ENCODE measurements at regions not wholly inside any gene's neighbourhood (a gene's known extent, or its start where the extent isn't known, plus 50 kb on each side); places are given as distances from the start of the nearest gene placed in this dataset.

DNA sequence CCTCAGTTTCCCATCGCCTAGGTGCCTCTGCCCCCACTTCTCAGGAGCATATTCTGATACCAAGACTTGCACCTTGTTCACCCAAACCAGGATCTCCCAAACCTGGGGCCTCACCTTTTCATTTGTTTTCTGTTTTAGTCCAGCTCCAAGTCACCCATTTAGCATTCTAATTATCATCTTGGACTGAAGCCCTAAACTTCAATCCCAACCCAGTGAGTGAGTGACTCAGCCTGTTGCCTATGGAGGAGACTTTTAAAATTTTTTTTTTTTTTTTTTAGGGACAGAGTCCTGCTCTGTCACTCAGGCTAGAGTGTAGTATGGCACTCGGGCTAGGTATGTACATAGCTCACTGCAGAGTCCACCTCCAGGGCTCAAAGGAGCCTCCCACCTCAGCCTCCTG lies 378.9 kb upstream of the AUTS2 start:
- Histone ChIP-seq H3K27me3 (ENCODE audit: control insufficient read depth in 1 of 2, insufficient read depth in 1 of 2, low read length in 2 of 2) (peaks cover 0 to 12% of the 10 kb centered on the region in 2 experiments), H2BK5ac (ENCODE audit: low read depth, low read length, poor library complexity, severe bottlenecking) (no peak overlapping the region), H3K9ac (ENCODE audit: low read length) (no peak overlapping the region), H3K23ac (ENCODE audit: low read length in 2 of 2) (no peak overlapping the region), H2AK5ac (ENCODE audit: low read length, severe bottlenecking) (no peak overlapping the region), H3K4me1 (ENCODE audit: control insufficient read depth, insufficient read depth, low read depth, low read length) (no peaks in the 10 kb centered on the region), H3K18ac (ENCODE audit: low read depth in 1 of 2, low read length in 2 of 2) (no peak overlapping the region), H2BK120ac (ENCODE audit: low read depth, low read length) (no peak overlapping the region), H3K4ac (ENCODE audit: low read depth in 1 of 2, low read length in 2 of 2) (no peak overlapping the region), H3K4me3 (ENCODE audit: insufficient read depth in 1 of 2, low read depth in 1 of 2, low read length in 2 of 2) (no peak overlapping the region), H3K14ac (ENCODE audit: low read length in 2 of 2) (no peak overlapping the region), H3K4me2 (ENCODE audit: low read length, poor library complexity, severe bottlenecking) (no peak overlapping the region), H3K9me3 (ENCODE audit: control insufficient read depth, low read length) (no peaks in the 10 kb centered on the region), H2BK15ac (ENCODE audit: low read depth, poor library complexity, severe bottlenecking) (no peak overlapping the region), H4K91ac (ENCODE audit: low read length) (no peak overlapping the region), H2BK12ac (ENCODE audit: low read length in 2 of 2) (no peak overlapping the region), H3K27ac (ENCODE audit: low read length, poor library complexity, severe bottlenecking) (no peak overlapping the region), H3K79me1 (replicated peaks; ENCODE audit: low read length, poor library complexity, severe bottlenecking) (no peaks in the 10 kb centered on the region), H3K36me3 (ENCODE audit: control insufficient read depth in 1 of 2, insufficient read depth in 2 of 2, low read depth in 1 of 2, low read length in 2 of 2) (no peaks in the 10 kb centered on the region), H4K8ac (ENCODE audit: low read length) (no peak overlapping the region), H2AFZ (ENCODE audit: low read depth, low read length) (no peak overlapping the region)
- WGBS = 75% methylated on average over 2 of the region's 2 CpGs
- DNase-seq = no peak

- 68% methylated on average over 6 of the region's 6 CpGs for WGBS
- no peak overlapping the region for H3K18ac ChIP-seq (ENCODE audit: low read depth in 1 of 2, low read length in 2 of 2)
These were observed 372.9 kb upstream of the AUTS2 start for GRCh38 chr7:69225259-69225943.

GRCh38 chr7:69228212-69228811 lies 370.0 kb upstream of the AUTS2 start:
- Histone ChIP-seq H3K27ac (ENCODE audit: low read length, poor library complexity, severe bottlenecking) (no peak overlapping the region), H3K4me2 (ENCODE audit: low read length, poor library complexity, severe bottlenecking) (no peak overlapping the region), H4K8ac (ENCODE audit: low read length) (no peak overlapping the region), H3K18ac (ENCODE audit: low read depth in 1 of 2, low read length in 2 of 2) (no peak overlapping the region), H2BK120ac (ENCODE audit: low read depth, low read length) (no peak overlapping the region), H2AK5ac (ENCODE audit: low read length, severe bottlenecking) (no peak overlapping the region), H3K9ac (ENCODE audit: low read length) (no peak overlapping the region), H2BK12ac (ENCODE audit: low read length in 2 of 2) (no peak overlapping the region), H3K27me3 (ENCODE audit: control insufficient read depth in 1 of 2, insufficient read depth in 1 of 2, low read length in 2 of 2) (peaks cover 10 to 12% of the 10 kb centered on the region in 2 experiments), H3K14ac (ENCODE audit: low read length in 2 of 2) (no peak overlapping the region), H3K79me1 (replicated peaks; ENCODE audit: low read length, poor library complexity, severe bottlenecking) (no peaks in the 10 kb centered on the region), H3K36me3 (ENCODE audit: control insufficient read depth in 1 of 2, insufficient read depth in 2 of 2, low read depth in 1 of 2, low read length in 2 of 2) (no peaks in the 10 kb centered on the region), H3K4ac (ENCODE audit: low read depth in 1 of 2, low read length in 2 of 2) (no peak overlapping the region), H3K4me1 (ENCODE audit: control insufficient read depth, insufficient read depth, low read depth, low read length) (no peaks in the 10 kb centered on the region), H3K23ac (ENCODE audit: low read length in 2 of 2) (no peak overlapping the region), H4K91ac (ENCODE audit: low read length) (no peak overlapping the region), H3K9me3 (ENCODE audit: control insufficient read depth, low read length) (no peaks in the 10 kb centered on the region), H3K4me3 (ENCODE audit: insufficient read depth in 1 of 2, low read depth in 1 of 2, low read length in 2 of 2) (no peak overlapping the region), H2BK15ac (ENCODE audit: low read depth, poor library complexity, severe bottlenecking) (no peak overlapping the region), H2BK5ac (ENCODE audit: low read depth, low read length, poor library complexity, severe bottlenecking) (no peak overlapping the region), H2AFZ (ENCODE audit: low read depth, low read length) (no peak overlapping the region)
- DNase-seq = no peak
- 64% methylated on average over 5 of the region's 5 CpGs for WGBS

More at GRCh38 chr7:69225259-69225943, 372.9 kb upstream of the AUTS2 start:
- Histone ChIP-seq H3K36me3 (ENCODE audit: control insufficient read depth in 1 of 2, insufficient read depth in 2 of 2, low read depth in 1 of 2, low read length in 2 of 2) (no peaks in the 10 kb centered on the region), H2AK5ac (ENCODE audit: low read length, severe bottlenecking) (no peak overlapping the region), H4K91ac (ENCODE audit: low read length) (no peak overlapping the region), H3K23ac (ENCODE audit: low read length in 2 of 2) (no peak overlapping the region), H2BK120ac (ENCODE audit: low read depth, low read length) (no peak overlapping the region), H3K9ac (ENCODE audit: low read length) (no peak overlapping the region), H2BK15ac (ENCODE audit: low read depth, poor library complexity, severe bottlenecking) (no peak overlapping the region), H3K79me1 (replicated peaks; ENCODE audit: low read length, poor library complexity, severe bottlenecking) (no peaks in the 10 kb centered on the region), H3K4me2 (ENCODE audit: low read length, poor library complexity, severe bottlenecking) (no peak overlapping the region), H2AFZ (ENCODE audit: low read depth, low read length) (no peak overlapping the region), H3K4ac (ENCODE audit: low read depth in 1 of 2, low read length in 2 of 2) (no peak overlapping the region), H3K4me3 (ENCODE audit: insufficient read depth in 1 of 2, low read depth in 1 of 2, low read length in 2 of 2) (no peak overlapping the region), H2BK12ac (ENCODE audit: low read length in 2 of 2) (no peak overlapping the region), H2BK5ac (ENCODE audit: low read depth, low read length, poor library complexity, severe bottlenecking) (no peak overlapping the region), H3K27me3 (ENCODE audit: control insufficient read depth in 1 of 2, insufficient read depth in 1 of 2, low read length in 2 of 2) (peaks cover 0 to 2% of the 10 kb centered on the region in 2 experiments), H3K27ac (ENCODE audit: low read length, poor library complexity, severe bottlenecking) (no peak overlapping the region), H3K9me3 (ENCODE audit: control insufficient read depth, low read length) (no peaks in the 10 kb centered on the region), H3K14ac (ENCODE audit: low read length in 2 of 2) (no peak overlapping the region), H3K4me1 (ENCODE audit: control insufficient read depth, insufficient read depth, low read depth, low read length) (no peaks in the 10 kb centered on the region), H4K8ac (ENCODE audit: low read length) (no peak overlapping the region)
- DNase-seq = no peak

DNA sequence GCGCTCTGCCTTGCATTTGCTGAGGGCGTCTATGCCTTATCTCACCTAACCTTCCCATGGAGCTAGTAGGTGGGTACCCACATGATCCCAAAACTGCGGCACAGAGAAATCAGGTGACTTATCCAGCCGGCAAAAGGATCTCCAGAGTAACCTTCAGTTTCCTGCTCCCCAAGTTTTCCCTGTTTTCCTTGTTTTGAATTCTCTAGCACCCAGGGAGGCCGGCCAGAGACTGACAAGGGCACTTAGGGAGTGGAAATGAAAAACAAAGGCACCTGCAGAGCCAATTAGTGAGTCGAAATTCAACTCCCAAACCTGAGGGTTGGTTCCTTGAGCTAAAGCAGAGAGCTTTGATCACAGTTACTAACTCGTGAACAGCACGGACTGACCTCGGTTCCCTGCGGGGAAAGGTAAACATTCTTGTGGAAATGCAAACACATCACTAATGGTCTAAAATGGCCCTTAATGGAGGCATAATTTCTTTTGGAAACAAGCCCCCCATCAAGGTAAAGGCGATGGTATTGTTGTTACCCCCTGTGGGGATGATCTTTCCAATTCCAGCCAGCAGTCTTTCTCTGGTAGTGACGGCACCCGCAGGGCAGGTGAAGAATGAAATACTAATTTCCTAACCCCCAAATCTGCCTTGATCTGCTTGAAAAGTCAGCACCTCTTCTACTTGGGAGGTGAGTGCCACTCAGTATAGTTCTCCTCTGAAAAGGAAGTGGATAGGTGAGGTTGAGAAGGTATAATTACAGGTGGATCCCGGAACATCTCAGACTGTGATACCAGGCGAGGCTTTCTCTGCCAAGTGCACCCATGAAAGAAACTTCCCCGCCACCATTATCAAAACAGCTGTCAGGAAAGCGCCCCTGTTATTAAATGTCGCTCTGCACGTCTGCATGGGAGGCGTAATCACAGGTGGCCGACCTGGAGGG lies 365.6 kb upstream of the AUTS2 start:
- Histone ChIP-seq H3K9me3 (ENCODE audit: control insufficient read depth, low read length) (no peaks in the 10 kb centered on the region), H2BK12ac (ENCODE audit: low read length in 2 of 2) (no peak overlapping the region), H2BK120ac (ENCODE audit: low read depth, low read length) (no peak overlapping the region), H2BK5ac (ENCODE audit: low read depth, low read length, poor library complexity, severe bottlenecking) (no peak overlapping the region), H3K36me3 (ENCODE audit: control insufficient read depth in 1 of 2, insufficient read depth in 2 of 2, low read depth in 1 of 2, low read length in 2 of 2) (no peaks in the 10 kb centered on the region), H2BK15ac (ENCODE audit: low read depth, poor library complexity, severe bottlenecking) (no peak overlapping the region), H3K79me1 (replicated peaks; ENCODE audit: low read length, poor library complexity, severe bottlenecking) (no peaks in the 10 kb centered on the region), H2AK5ac (ENCODE audit: low read length, severe bottlenecking) (no peak overlapping the region), H3K14ac (ENCODE audit: low read length in 2 of 2) (no peak overlapping the region), H3K27ac (ENCODE audit: low read length, poor library complexity, severe bottlenecking) (no peak overlapping the region), H3K23ac (ENCODE audit: low read length in 2 of 2) (no peak overlapping the region), H3K18ac (ENCODE audit: low read depth in 1 of 2, low read length in 2 of 2) (no peak overlapping the region), H4K91ac (ENCODE audit: low read length) (no peak overlapping the region), H3K4me2 (ENCODE audit: low read length, poor library complexity, severe bottlenecking) (no peak overlapping the region), H3K4me1 (ENCODE audit: control insufficient read depth, insufficient read depth, low read depth, low read length) (no peaks in the 10 kb centered on the region), H2AFZ (ENCODE audit: low read depth, low read length) (no peak overlapping the region), H3K4me3 (ENCODE audit: insufficient read depth in 1 of 2, low read depth in 1 of 2, low read length in 2 of 2) (no peak overlapping the region), H3K9ac (ENCODE audit: low read length) (no peak overlapping the region), H4K8ac (ENCODE audit: low read length) (no peak overlapping the region), H3K27me3 (ENCODE audit: control insufficient read depth in 1 of 2, insufficient read depth in 1 of 2, low read length in 2 of 2) (peaks cover 8 to 32% of the 10 kb centered on the region in 2 experiments), H3K4ac (ENCODE audit: low read depth in 1 of 2, low read length in 2 of 2) (no peak overlapping the region)
- WGBS = 7% methylated on average over 19 of the region's 21 CpGs
- no peak for DNase-seq
